ENCODE measurements at regions not wholly inside any gene's neighbourhood (a gene's known extent, or its start where the extent isn't known, plus 50 kb on each side); places are given as distances from the start of the nearest gene placed in this dataset.

- H3K27ac ChIP-seq, result no peak overlapping the region
- no peaks in the 10 kb centered on the region for H3K27me3 ChIP-seq (ENCODE audit: insufficient read depth in 3 of 3, low read length in 2 of 3)
- H3K9me3 ChIP-seq, result no peaks in the 10 kb centered on the region
- intact Hi-C loops (cut with DNase I), result no loop called here
- ATAC-seq (no peak), DNase-seq (no peak)
- H3K4me3 ChIP-seq, result no peak overlapping the region
- H3K4me1 ChIP-seq, result no peaks in the 10 kb centered on the region
- TF ChIP-seq CTCF (IDR thresholded peaks at IDR 0.05), result no peak
- H3K36me3 ChIP-seq (ENCODE audit: insufficient read depth in 1 of 2, low read depth in 1 of 2), result no peaks in the 10 kb centered on the region
Measured at GRCh38 chr6:80932359-80932758, 820.1 kb downstream of the TENT5A start.

- no peaks in the 10 kb centered on the region for H3K27me3 ChIP-seq (ENCODE audit: insufficient read depth in 3 of 3, low read length in 2 of 3)
- H3K36me3 ChIP-seq (ENCODE audit: insufficient read depth in 1 of 2, low read depth in 1 of 2), result no peaks in the 10 kb centered on the region
- no peak overlapping the region for H3K4me3 ChIP-seq
- no peak for TF ChIP-seq CTCF (IDR thresholded peaks at IDR 0.05)
- no peaks in the 10 kb centered on the region for H3K4me1 ChIP-seq
- no peaks in the 10 kb centered on the region for H3K9me3 ChIP-seq
- DNase-seq (no peak), ATAC-seq (no peak)
- intact Hi-C loops (cut with DNase I), result no loop called here
- H3K27ac ChIP-seq, result no peak overlapping the region
Measured at GRCh38 chr6:80930376-80930775, 822.1 kb downstream of the TENT5A start.

GRCh38 chr6:80923816-80924215 is 817.3 kb downstream of the BCKDHB start:
- TF ChIP-seq CTCF (IDR thresholded peaks at IDR 0.05), result no peak
- H3K9me3 ChIP-seq, result no peaks in the 10 kb centered on the region
- no peaks in the 10 kb centered on the region for H3K4me1 ChIP-seq
- no peak for ATAC-seq
- H3K4me3 ChIP-seq, result no peak overlapping the region
- intact Hi-C loops (cut with DNase I), result no loop called here
- no peak overlapping the region for H3K27ac ChIP-seq
- no peaks in the 10 kb centered on the region for H3K36me3 ChIP-seq (ENCODE audit: insufficient read depth in 1 of 2, low read depth in 1 of 2)
- no peaks in the 10 kb centered on the region for H3K27me3 ChIP-seq (ENCODE audit: insufficient read depth in 3 of 3, low read length in 2 of 3)
- 63 to 66% (median 65%) methylated on average over 2 of the region's 2 CpGs for WGBS, 3 donors
- DNase-seq, result no peak

GRCh38 chr6:80922916-80923455 is 816.5 kb downstream of the BCKDHB start:
- intact Hi-C loops (cut with DNase I), result no loop called here
- DNase-seq, result no peak
- Histone ChIP-seq H3K27ac (no peak overlapping the region), H3K4me1 (no peaks in the 10 kb centered on the region), H3K4me3 (no peak overlapping the region), H3K27me3 (ENCODE audit: insufficient read depth in 3 of 3, low read length in 2 of 3) (no peaks in the 10 kb centered on the region), H3K9me3 (no peaks in the 10 kb centered on the region), H3K36me3 (ENCODE audit: insufficient read depth in 1 of 2, low read depth in 1 of 2) (no peaks in the 10 kb centered on the region)
- ATAC-seq, result no peak
- TF ChIP-seq CTCF (IDR thresholded peaks at IDR 0.05), result no peak
- 77 to 95% (median 86%) methylated on average over 1 of the region's 1 CpG for WGBS, 3 donors

- intact Hi-C loops (cut with DNase I), result no loop called here
- Histone ChIP-seq H3K9me3 (no peaks in the 10 kb centered on the region), H3K27ac (no peak overlapping the region), H3K4me3 (no peak overlapping the region), H3K27me3 (ENCODE audit: insufficient read depth in 3 of 3, low read length in 2 of 3) (no peaks in the 10 kb centered on the region), H3K4me1 (no peaks in the 10 kb centered on the region), H3K36me3 (ENCODE audit: insufficient read depth in 1 of 2, low read depth in 1 of 2) (no peaks in the 10 kb centered on the region)
- TF ChIP-seq CTCF (IDR thresholded peaks at IDR 0.05), result no peak
- ATAC-seq, result no peak
- 34 to 45% (median 39%) methylated on average over 2 of the region's 2 CpGs for WGBS, 3 donors
- no peak for DNase-seq
Measured at GRCh38 chr6:80921861-80922460, 815.5 kb downstream of the BCKDHB start.

Data from psoas muscle (tissue), 7 donors.